Gastroesophageal sphincter (tissue), 4 donors: ENCODE measurements at regions not wholly inside any gene's neighbourhood (a gene's known extent, or its start where the extent isn't known, plus 50 kb on each side); places are given as distances from the start of the nearest gene placed in this dataset.

Experiments
- ATAC-seq: fragments of 150-250 bp; one replicate; pipeline ENCODE4 v1.9.1; 2016; ENCODE audit warnings: mild to moderate bottlenecking, moderate library complexity
- H3K27ac ChIP-seq, 4 donors: fragments of 200-600 bp; sonication (generic) in 3 of 4; 1 replicate in 3 of 4; 2 replicates in 1 of 4; pipeline ENCODE4 v1.5.1; 2016 to 2019
- H3K27me3 ChIP-seq: fragments of 200-600 bp; sonication (generic); one replicate; pipeline ENCODE4 v1.5.1; 2019
- H3K36me3 ChIP-seq, 2 donors: fragments of 200-600 bp; sonication (generic); one replicate each; pipeline ENCODE4 v1.5.1; 2019; ENCODE audit warnings: control low read depth in 1 of 2
- H3K4me1 ChIP-seq, 3 donors: fragments of 200-600 bp; sonication (generic); 1 replicate in 2 of 3; 2 replicates in 1 of 3; pipeline ENCODE4 v1.5.1; 2016 to 2019; ENCODE audit warnings: control low read depth in 2 of 3
- H3K4me3 ChIP-seq, 2 donors: fragments of 200-600 bp; sonication (generic); one replicate each; pipeline ENCODE4 v1.5.1; 2019; ENCODE audit warnings: mild to moderate bottlenecking in 1 of 2, moderate library complexity in 1 of 2
- H3K9me3 ChIP-seq, 3 donors: fragments of 200-600 bp; sonication (generic); one replicate each; pipeline ENCODE4 v1.5.1; 2017 to 2019; ENCODE audit warnings: control low read depth in 2 of 3
- CTCF ChIP-seq, 4 experiments: fragments of 200-600 bp in 2 of 4; fragments of 450-650 bp in 2 of 4; sonication (generic) in 1 of 4; IDR thresholded peaks; one replicate each; pipeline ENCODE4 v1.5.1; 2017 to 2019; ENCODE audit warnings: antibody characterized with exemption in 4 of 4, mild to moderate bottlenecking in 2 of 4, moderate library complexity in 2 of 4
- EP300 ChIP-seq: sonication (generic); formaldehyde crosslinking; IDR thresholded peaks from one replicate; pipeline ENCODE4 v1.6.1; 2017; ENCODE audit warnings: antibody characterized with exemption, mild to moderate bottlenecking
- POLR2A ChIP-seq, 2 donors: fragments of 450-650 bp; IDR thresholded peaks; one replicate each; pipeline ENCODE4 v1.6.1; 2017; ENCODE audit warnings: antibody characterized with exemption in 2 of 2, mild to moderate bottlenecking in 2 of 2, moderate library complexity in 1 of 2
- POLR2AphosphoS5 ChIP-seq: sonication (generic); formaldehyde crosslinking; IDR thresholded peaks from one replicate; pipeline ENCODE4 v1.6.1; 2017; ENCODE audit warnings: antibody characterized with exemption
- WGBS, 2 donors: methylation state at CpG; one replicate each; pipeline ENCODE4 v1.1.5; 2018; ENCODE audit warnings: low coverage in 1 of 2; 5-methylcytosine and 5-hydroxymethylcytosine counted together

GRCh38 chr15:88342666-88343065 is 86.1 kb upstream of the NTRK3 start:
- TF ChIP-seq EP300 (no peak), CTCF (IDR thresholded peaks at IDR 0.05) (no peak), POLR2A (IDR thresholded peaks at IDR 0.05) (no peak), POLR2AphosphoS5 (no peak)
- WGBS, 2 donors = 64 to 100% methylated on average over 1 to 2 of the region's 2 CpGs

DNA sequence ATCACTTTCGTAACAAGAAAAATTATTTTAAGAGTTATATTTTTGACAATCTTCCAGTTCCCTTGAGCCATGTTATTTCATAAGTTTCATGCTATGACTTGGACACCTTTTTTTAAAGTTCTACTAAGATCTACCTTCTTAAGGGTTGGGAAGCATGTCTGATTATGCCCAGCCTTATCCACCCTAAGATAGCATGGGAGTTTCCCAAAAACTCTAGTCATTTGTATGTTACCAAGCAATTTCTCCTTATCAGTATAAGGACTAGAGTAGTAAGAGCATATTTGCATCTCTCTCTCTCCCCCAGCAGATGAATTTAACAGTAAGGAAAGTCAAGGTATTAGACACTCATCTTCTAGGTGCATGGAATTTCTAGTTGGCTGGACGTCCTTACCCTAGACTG is 85.1 kb upstream of the NTRK3 start:
- H3K27ac ChIP-seq = no peak overlapping the region
- peaks cover 16% of the 10 kb centered on the region for H3K27me3 ChIP-seq
- H3K36me3 ChIP-seq = no peaks in the 10 kb centered on the region
- H3K4me3 ChIP-seq = no peak overlapping the region
- WGBS, 2 donors = 50 to 70% methylated on average over 2 of the region's 2 CpGs
- no peak for ATAC-seq
- TF ChIP-seq POLR2A (IDR thresholded peaks at IDR 0.05) (no peak), POLR2AphosphoS5 (no peak), CTCF (IDR thresholded peaks at IDR 0.05) (no peak), EP300 (no peak)
- no peaks in the 10 kb centered on the region for H3K4me1 ChIP-seq
- peaks cover 0 to 13% (median 0%) of the 10 kb centered on the region in 3 donors for H3K9me3 ChIP-seq

More at GRCh38 chr15:88342666-88343065, 86.1 kb upstream of the NTRK3 start:
- H3K9me3 ChIP-seq = peaks cover 0 to 13% (median 0%) of the 10 kb centered on the region in 3 donors
- no peak for ATAC-seq
- no peaks in the 10 kb centered on the region for H3K4me1 ChIP-seq
- H3K27me3 ChIP-seq = peaks cover 17% of the 10 kb centered on the region
- H3K36me3 ChIP-seq = no peaks in the 10 kb centered on the region
- H3K4me3 ChIP-seq = no peak overlapping the region
- no peak overlapping the region for H3K27ac ChIP-seq

DNA sequence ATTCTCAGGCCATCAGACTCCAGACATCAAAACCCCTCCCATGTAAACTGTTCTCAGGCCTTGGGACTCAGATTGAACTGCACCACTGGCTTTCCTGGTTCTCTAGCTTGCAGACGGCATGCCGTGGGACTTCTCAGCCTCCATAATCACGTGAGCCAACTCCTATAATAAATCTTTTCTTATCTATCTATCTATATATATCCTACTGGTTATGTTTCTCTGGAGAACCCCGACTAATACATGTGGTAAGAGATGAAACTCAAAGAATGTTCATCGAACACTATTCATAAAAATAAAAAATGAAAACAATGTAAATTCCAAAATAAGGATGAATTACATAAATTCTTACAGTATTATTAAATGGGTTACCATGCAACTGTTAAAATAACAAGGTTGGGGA is 84.5 kb upstream of the NTRK3 start:
- ATAC-seq = no peak
- Histone ChIP-seq H3K27me3 (peaks cover 13% of the 10 kb centered on the region), H3K4me1 (no peaks in the 10 kb centered on the region), H3K36me3 (no peaks in the 10 kb centered on the region), H3K9me3 (peaks cover 0 to 13% (median 0%) of the 10 kb centered on the region in 3 donors), H3K4me3 (no peak overlapping the region), H3K27ac (no peak overlapping the region)
- 69 to 75% methylated on average over 5 of the region's 5 CpGs for WGBS, 2 donors
- TF ChIP-seq EP300 = no peak
- TF ChIP-seq POLR2AphosphoS5 = no peak
- no peak for TF ChIP-seq POLR2A (IDR thresholded peaks at IDR 0.05)
- no peak for TF ChIP-seq CTCF (IDR thresholded peaks at IDR 0.05)

- TF ChIP-seq CTCF (IDR thresholded peaks at IDR 0.05) (no peak), POLR2A (IDR thresholded peaks at IDR 0.05) (no peak)
- no peak for ATAC-seq
- H3K4me3 ChIP-seq = no peak overlapping the region
- H3K27ac ChIP-seq = no peak overlapping the region
- 0 to 17% methylated on average over 1 of the region's 1 CpG for WGBS, 2 donors
- H3K4me1 ChIP-seq = no peaks in the 10 kb centered on the region
- peaks cover 0 to 13% (median 0%) of the 10 kb centered on the region in 3 donors for H3K9me3 ChIP-seq
- H3K36me3 ChIP-seq = no peaks in the 10 kb centered on the region
- H3K27me3 ChIP-seq = peaks cover 21% of the 10 kb centered on the region
These were observed 81.5 kb upstream of the NTRK3 start for GRCh38 chr15:88337993-88338392.

DNA sequence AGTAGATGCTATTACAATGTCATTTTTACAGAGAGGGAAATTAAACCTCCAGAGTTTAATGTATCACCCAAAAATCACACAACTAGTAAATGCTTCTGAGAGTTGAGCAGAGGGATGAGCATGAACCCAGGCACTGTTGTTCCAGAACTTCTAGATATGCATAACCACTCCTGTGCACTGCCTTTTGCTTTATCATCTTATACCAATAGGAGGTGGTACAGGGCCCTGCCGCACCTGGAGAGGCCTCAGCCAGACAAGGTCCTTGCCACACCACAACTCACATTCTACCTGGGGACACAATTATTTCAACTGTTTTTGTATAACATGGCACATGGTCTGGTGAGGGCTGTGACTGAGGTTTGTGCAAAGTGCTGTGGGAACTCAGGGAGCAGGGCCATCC is 78.5 kb upstream of the NTRK3 start:
- no peak overlapping the region for H3K4me3 ChIP-seq
- peaks cover 0 to 3% (median 0%) of the 10 kb centered on the region in 3 donors for H3K9me3 ChIP-seq
- WGBS, 2 donors = no CpG with 5 or more reads among the region's 1 CpG
- ATAC-seq = no peak
- H3K36me3 ChIP-seq = no peaks in the 10 kb centered on the region
- TF ChIP-seq CTCF (IDR thresholded peaks at IDR 0.05) (no peak), POLR2AphosphoS5 (no peak), POLR2A (IDR thresholded peaks at IDR 0.05) (no peak), EP300 (no peak)
- H3K27ac ChIP-seq = no peak overlapping the region
- H3K27me3 ChIP-seq = peaks cover 32% of the 10 kb centered on the region
- no peaks in the 10 kb centered on the region for H3K4me1 ChIP-seq
